GM19397 (cell line): ENCODE measurements at regions not wholly inside any gene's neighbourhood (a gene's known extent, or its start where the extent isn't known, plus 50 kb on each side); places are given as distances from the start of the nearest gene placed in this dataset.
"Not testable (repeated sequence)": the region's sequence is repeated elsewhere in the genome, so short reads cannot be mapped to it uniquely, and the experiment has no call there.

Experiments
- ATAC-seq: cut with Tn5 transposase; IDR thresholded peaks from one replicate; pipeline ENCODE4 v1.9.1; 2021; ENCODE audit warnings: mild to moderate bottlenecking, moderate library complexity; ENCODE audit not compliant: unreplicated experiment

- no peak for ATAC-seq
Measured at GRCh38 chr6:156689656-156690055, 87.5 kb upstream of the ARID1B start.

GRCh38 chr6:156688620-156688971 is 88.6 kb upstream of the ARID1B start:
- no peak for ATAC-seq

- no peak for ATAC-seq
Measured at GRCh38 chr6:156687789-156688619, 89.2 kb upstream of the ARID1B start.

GRCh38 chr6:156686995-156687788 is 90.0 kb upstream of the ARID1B start:
- ATAC-seq, result peak; percentile 84

GRCh38 chr6:156686301-156686994 is 90.7 kb upstream of the ARID1B start:
- no peak for ATAC-seq

- ATAC-seq, result no peak
Measured at GRCh38 chr6:156685823-156686222, 91.4 kb upstream of the ARID1B start.

GRCh38 chr6:156683821-156684220 is 93.4 kb upstream of the ARID1B start:
- no peak for ATAC-seq

- no peak for ATAC-seq
Measured at GRCh38 chr6:156676721-156677120, 100.5 kb upstream of the ARID1B start.

GRCh38 chr6:156674197-156674596 is 103.0 kb upstream of the ARID1B start:
- ATAC-seq, result no peak

- ATAC-seq, result not testable (repeated sequence)
Measured at GRCh38 chr6:156670097-156670496, 107.1 kb upstream of the ARID1B start.

GRCh38 chr6:156662025-156662445 is 115.1 kb upstream of the ARID1B start:
- no peak for ATAC-seq

- no peak for ATAC-seq
Measured at GRCh38 chr6:156660389-156660788, 116.8 kb upstream of the ARID1B start.

- ATAC-seq, result no peak
Measured at GRCh38 chr6:156659822-156660198, 117.4 kb upstream of the ARID1B start.

- ATAC-seq, result no peak
Measured at GRCh38 chr6:156658966-156659821, 118.0 kb upstream of the ARID1B start.

GRCh38 chr6:156658186-156658965 is 118.8 kb upstream of the ARID1B start:
- no peak for ATAC-seq

GRCh38 chr6:156657296-156657695 is 119.9 kb upstream of the ARID1B start:
- ATAC-seq, result no peak

GRCh38 chr6:156654919-156655918 is 122.0 kb upstream of the ARID1B start:
- ATAC-seq, result no peak

GRCh38 chr6:156652231-156652750 is 124.9 kb upstream of the ARID1B start:
- no peak for ATAC-seq
